ENCODE measurements at regions not wholly inside any gene's neighbourhood (a gene's known extent, or its start where the extent isn't known, plus 50 kb on each side); places are given as distances from the start of the nearest gene placed in this dataset.

DNA sequence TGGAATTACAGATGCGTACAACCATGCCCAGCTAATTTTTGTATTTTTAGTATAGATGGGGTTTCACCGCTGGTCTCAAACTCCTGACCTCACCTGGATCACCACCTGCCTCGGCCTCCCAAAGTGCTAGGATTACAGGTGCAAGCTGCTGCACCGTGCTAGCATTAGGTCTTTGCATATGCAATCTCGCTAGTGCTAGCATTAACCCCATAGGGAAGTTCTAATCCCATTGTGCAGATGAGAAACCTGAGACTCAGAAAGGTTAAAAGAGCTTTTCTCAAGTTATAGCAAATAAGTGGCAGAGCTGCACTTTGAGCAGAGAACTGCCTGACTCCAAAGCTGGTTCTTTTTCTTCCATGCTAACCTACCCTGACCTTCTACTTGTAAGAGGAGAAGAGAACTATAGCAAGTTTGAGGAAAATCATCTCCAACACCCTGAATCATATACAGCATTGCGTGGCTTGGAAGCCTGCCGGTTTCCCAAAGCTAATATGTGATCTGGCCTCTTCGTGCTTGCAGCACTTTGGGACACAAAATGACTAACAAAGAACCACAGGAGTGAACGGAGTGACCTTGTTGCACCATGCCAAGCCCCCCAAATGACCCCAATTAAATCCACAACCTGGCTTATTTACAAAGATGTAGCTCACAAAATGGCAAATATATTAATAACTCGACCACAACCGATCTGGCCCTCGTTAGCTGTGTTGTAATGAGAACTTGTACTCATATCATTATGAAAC lies 185.1 kb downstream of the TM2D1 start:
- no peak overlapping the region for H3K9ac ChIP-seq (ENCODE audit: low read depth, low read length)
- no peak overlapping the region for H3K14ac ChIP-seq (replicated peaks; ENCODE audit: low read depth, low read length)
- no peak overlapping the region for H4K91ac ChIP-seq (ENCODE audit: insufficient read depth, low read depth, low read length)
- H2BK120ac ChIP-seq (ENCODE audit: low read depth, low read length): no peak overlapping the region
- POLR2A ChIA-PET (ENCODE audit: unreplicated experiment): no interaction called here
- H2BK20ac ChIP-seq (ENCODE audit: low read depth, low read length): no peak overlapping the region
- H3K4ac ChIP-seq (ENCODE audit: low read depth, low read length): no peak overlapping the region
- no peak; the same call in 1 of the 2 replicates for ATAC-seq (ENCODE audit: low read depth)
- no peak overlapping the region for H3K18ac ChIP-seq (ENCODE audit: low read depth, low read length)
- H4K5ac ChIP-seq (ENCODE audit: low read depth, low read length): no peak overlapping the region
- H2BK15ac ChIP-seq (ENCODE audit: low read depth, low read length): no peak overlapping the region
- H3K23ac ChIP-seq (ENCODE audit: low read depth, low read length): no peak overlapping the region
- H3K56ac ChIP-seq (ENCODE audit: extremely low read depth, insufficient read depth, low read length): no peak overlapping the region
- H3K4me3 ChIP-seq (ENCODE audit: insufficient read depth, low read depth, low read length): no peak overlapping the region
- no peaks in the 10 kb centered on the region for H3K36me3 ChIP-seq (ENCODE audit: control insufficient read depth, insufficient read depth, low read length)
- no peak overlapping the region for H2AFZ ChIP-seq (replicated peaks; ENCODE audit: low read length, poor library complexity)
- H4K20me1 ChIP-seq (ENCODE audit: insufficient read depth, low read length): no peaks in the 10 kb centered on the region
- no peaks in the 10 kb centered on the region for H3K27me3 ChIP-seq (ENCODE audit: control insufficient read depth, insufficient read depth, low read length)
- no peaks in the 10 kb centered on the region for H3K9me3 ChIP-seq (ENCODE audit: control insufficient read depth, insufficient read depth, low read length)
- dilution Hi-C loops (cut with HindIII; ENCODE audit: low sequenced_read_pairs, unreplicated experiment) (no loop called here), in situ Hi-C loops (cut with MboI; ENCODE audit: low sequenced_read_pairs) (no loop called here), intact Hi-C loops (cut with micrococcal nuclease) (no loop called here)
- no peak overlapping the region for H2AK5ac ChIP-seq (ENCODE audit: low read depth, low read length)
- no peak overlapping the region for H2BK5ac ChIP-seq (ENCODE audit: low read depth, low read length, poor library complexity, severe bottlenecking)
- no CpG with 5 or more reads among the region's 12 CpGs for whole genome bisulfite sequencing, 2 experiments (ENCODE audit: extremely low coverage in 2 of 2, insufficient read length in 1 of 2)
- TF ChIP-seq CHD1 (IDR thresholded peaks at IDR 0.05; ENCODE audit: low read depth, low read length): no peak
- no peak for TF ChIP-seq SMC3 (IDR thresholded peaks at IDR 0.05; ENCODE audit: low read depth, low read length)
- TF ChIP-seq, protein P1, sequence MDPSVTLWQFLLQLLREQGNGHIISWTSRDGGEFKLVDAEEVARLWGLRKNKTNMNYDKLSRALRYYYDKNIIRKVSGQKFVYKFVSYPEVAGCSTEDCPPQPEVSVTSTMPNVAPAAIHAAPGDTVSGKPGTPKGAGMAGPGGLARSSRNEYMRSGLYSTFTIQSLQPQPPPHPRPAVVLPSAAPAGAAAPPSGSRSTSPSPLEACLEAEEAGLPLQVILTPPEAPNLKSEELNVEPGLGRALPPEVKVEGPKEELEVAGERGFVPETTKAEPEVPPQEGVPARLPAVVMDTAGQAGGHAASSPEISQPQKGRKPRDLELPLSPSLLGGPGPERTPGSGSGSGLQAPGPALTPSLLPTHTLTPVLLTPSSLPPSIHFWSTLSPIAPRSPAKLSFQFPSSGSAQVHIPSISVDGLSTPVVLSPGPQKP (IDR thresholded peaks at IDR 0.05; ENCODE audit: borderline replicate concordance, low read depth, low read length): no peak
- TF ChIP-seq MAFK (IDR thresholded peaks at IDR 0.05; ENCODE audit: low read depth, low read length): no peak
- TF ChIP-seq, protein P2, sequence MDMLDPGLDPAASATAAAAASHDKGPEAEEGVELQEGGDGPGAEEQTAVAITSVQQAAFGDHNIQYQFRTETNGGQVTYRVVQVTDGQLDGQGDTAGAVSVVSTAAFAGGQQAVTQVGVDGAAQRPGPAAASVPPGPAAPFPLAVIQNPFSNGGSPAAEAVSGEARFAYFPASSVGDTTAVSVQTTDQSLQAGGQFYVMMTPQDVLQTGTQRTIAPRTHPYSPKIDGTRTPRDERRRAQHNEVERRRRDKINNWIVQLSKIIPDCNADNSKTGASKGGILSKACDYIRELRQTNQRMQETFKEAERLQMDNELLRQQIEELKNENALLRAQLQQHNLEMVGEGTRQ (IDR thresholded peaks at IDR 0.05; ENCODE audit: low read depth, low read length): no peak
- no peak for TF ChIP-seq POLR2A (IDR thresholded peaks at IDR 0.05; ENCODE audit: low read depth, low read length)
- TF ChIP-seq CEBPB (IDR thresholded peaks at IDR 0.05; ENCODE audit: low read depth, low read length): no peak
- no peak for TF ChIP-seq MXI1 (IDR thresholded peaks at IDR 0.05; ENCODE audit: borderline replicate concordance, low read depth, low read length)
- H3K79me1 ChIP-seq (ENCODE audit: low read depth in 1 of 2, low read length in 2 of 2): no peaks in the 10 kb centered on the region
- CTCF ChIA-PET: no interaction called here
- no peaks in the 10 kb centered on the region for H3K9me1 ChIP-seq (ENCODE audit: insufficient read depth, low read length)
- DNase-seq: no peak
- no peaks in the 10 kb centered on the region for H3K4me1 ChIP-seq (ENCODE audit: control insufficient read depth, insufficient read depth, low read length)
- no TSS peak for BruUV-seq (replicated peaks)
- no peak overlapping the region for H3K4me2 ChIP-seq (ENCODE audit: low read depth, low read length)
- H2AK9ac ChIP-seq (replicated peaks; ENCODE audit: low read depth, low read length, poor library complexity): no peak overlapping the region
- H3K27ac ChIP-seq (ENCODE audit: insufficient read depth, low read length): no peak overlapping the region
- H4K8ac ChIP-seq (ENCODE audit: low read depth in 2 of 2, low read length in 2 of 2): no peak overlapping the region
